HEK293T (cell line): ENCODE measurements at regions not wholly inside any gene's neighbourhood (a gene's known extent, or its start where the extent isn't known, plus 50 kb on each side); places are given as distances from the start of the nearest gene placed in this dataset.

ENCODE experiments used
- CTCF ChIA-PET: fragments of 350-600 bp; formaldehyde crosslinking; extraction: SDS; loops from one replicate; lab custom pipeline; 2021; ENCODE audit warnings: antibody characterized with exemption, inconsistent platforms; lab: Yijun Ruan, JAX
- POLR2A ChIA-PET: fragments of 350-600 bp; formaldehyde crosslinking; extraction: SDS; loops from one replicate; lab custom pipeline; 2020; ENCODE audit warnings: antibody characterized with exemption, inconsistent platforms; lab: Yijun Ruan, JAX
- DNase-seq: peaks from one replicate; pipeline ENCODE4 v3.0.0; 2012; ENCODE audit warnings: mixed read lengths; ENCODE audit errors: extremely low spot score
- ARNT ChIP-seq: fragments of 450-650 bp; IDR thresholded peaks from 2 replicates; pipeline ENCODE4 v1.6.1; 2017; ENCODE audit warnings: mild to moderate bottlenecking
- BHLHE40 ChIP-seq: fragments of 450-650 bp; IDR thresholded peaks from 2 replicates; pipeline ENCODE4 v1.6.1; 2016; ENCODE audit warnings: mild to moderate bottlenecking, moderate library complexity, borderline replicate concordance
- CTBP1 ChIP-seq: fragments of 450-650 bp; IDR thresholded peaks from 2 replicates; pipeline ENCODE4 v1.6.1; 2016; ENCODE audit warnings: borderline replicate concordance
- ELF4 ChIP-seq: fragments of 450-650 bp; IDR thresholded peaks from 2 replicates; pipeline ENCODE4 v1.6.1; 2017; ENCODE audit warnings: antibody characterized with exemption
- FOXA1 ChIP-seq: fragments of 450-650 bp; IDR thresholded peaks from 2 replicates; pipeline ENCODE4 v1.6.1; 2016; ENCODE audit warnings: mild to moderate bottlenecking
- FOXK2 ChIP-seq: fragments of 450-650 bp; IDR thresholded peaks from 2 replicates; pipeline ENCODE4 v1.6.1; 2016; ENCODE audit warnings: mild to moderate bottlenecking
- FOXM1 ChIP-seq: fragments of 450-650 bp; IDR thresholded peaks from 2 replicates; pipeline ENCODE4 v1.6.1; 2017; ENCODE audit warnings: mild to moderate bottlenecking, borderline replicate concordance
- HDGF ChIP-seq: fragments of 450-650 bp; IDR thresholded peaks from 2 replicates; pipeline ENCODE4 v1.6.1; 2017; ENCODE audit warnings: antibody characterized with exemption, borderline replicate concordance
- L3MBTL2 ChIP-seq: fragments of 450-650 bp; conservative IDR thresholded peaks from 2 replicates; pipeline ENCODE4 v1.6.1; 2016; ENCODE audit warnings: mild to moderate bottlenecking
- LEF1 ChIP-seq: fragments of 450-650 bp; IDR thresholded peaks from 2 replicates; pipeline ENCODE4 v1.6.1; 2017; ENCODE audit warnings: mild to moderate bottlenecking, borderline replicate concordance
- NFRKB ChIP-seq: fragments of 450-650 bp; IDR thresholded peaks from 2 replicates; pipeline ENCODE4 v1.6.1; 2016; ENCODE audit warnings: mild to moderate bottlenecking, moderate library complexity
- PKNOX1 ChIP-seq: fragments of 450-650 bp; IDR thresholded peaks from 2 replicates; pipeline ENCODE4 v1.6.1; 2016
- SP1 ChIP-seq: fragments of 450-650 bp; IDR thresholded peaks from 2 replicates; pipeline ENCODE4 v1.6.1; 2017
- SUZ12 ChIP-seq: fragments of 450-650 bp; IDR thresholded peaks from 2 replicates; pipeline ENCODE4 v1.6.1; 2016; ENCODE audit warnings: mild to moderate bottlenecking
- TARDBP ChIP-seq: fragments of 450-650 bp; IDR thresholded peaks from 2 replicates; pipeline ENCODE4 v1.6.1; 2016
- ZNF384 ChIP-seq: fragments of 450-650 bp; IDR thresholded peaks from 2 replicates; pipeline ENCODE4 v1.6.1; 2016

GRCh38 chr13:106888148-106888547 lies 320.2 kb upstream of the ARGLU1 start:
- POLR2A ChIA-PET = no interaction called here
- TF ChIP-seq HDGF = no peak
- TF ChIP-seq BHLHE40 = no peak
- no peak for TF ChIP-seq FOXM1
- no peak for TF ChIP-seq L3MBTL2
- TF ChIP-seq TARDBP = no peak
- no peak for TF ChIP-seq ARNT
- TF ChIP-seq FOXK2 = no peak
- no peak for TF ChIP-seq NFRKB
- no peak for TF ChIP-seq FOXA1
- TF ChIP-seq LEF1 = no peak
- no peak for TF ChIP-seq PKNOX1
- TF ChIP-seq ZNF384 = no peak
- TF ChIP-seq CTBP1 = no peak
- no peak for TF ChIP-seq SUZ12
- TF ChIP-seq ELF4 = no peak
- no peak for TF ChIP-seq SP1
- CTCF ChIA-PET = no interaction called here
- DNase-seq = no peak

- TF ChIP-seq L3MBTL2 (no peak), ARNT (no peak), ZNF384 (no peak), ELF4 (no peak), TARDBP (no peak), FOXA1 (no peak), NFRKB (no peak), LEF1 (no peak), HDGF (no peak), SUZ12 (no peak), PKNOX1 (no peak), FOXK2 (no peak), SP1 (no peak), BHLHE40 (no peak)
- ChIA-PET POLR2A (no interaction called here), CTCF (no interaction called here)
- DNase-seq = no peak
Measured at GRCh38 chr13:106887686-106888085, 319.7 kb upstream of the ARGLU1 start.

DNA sequence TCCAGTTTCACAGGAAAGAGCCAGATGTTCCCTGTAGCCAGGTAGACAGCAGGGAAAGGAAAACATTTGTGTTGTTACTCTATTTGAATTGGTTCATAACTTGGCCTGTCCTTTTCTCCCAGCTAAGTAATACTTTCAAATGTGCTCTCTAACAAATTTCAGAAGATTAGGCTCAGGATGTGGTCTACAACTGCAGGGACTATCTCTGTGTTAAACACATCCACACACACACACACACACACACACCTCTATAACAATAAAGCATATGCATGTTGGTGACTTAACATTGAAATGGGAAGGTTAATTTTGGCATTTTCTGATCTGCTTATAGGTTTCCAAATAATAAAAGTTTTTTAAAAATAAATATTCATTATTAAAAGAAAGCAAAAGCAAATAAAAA lies 316.0 kb upstream of the ARGLU1 start:
- ChIA-PET POLR2A (no interaction called here), CTCF (no interaction called here)

DNA sequence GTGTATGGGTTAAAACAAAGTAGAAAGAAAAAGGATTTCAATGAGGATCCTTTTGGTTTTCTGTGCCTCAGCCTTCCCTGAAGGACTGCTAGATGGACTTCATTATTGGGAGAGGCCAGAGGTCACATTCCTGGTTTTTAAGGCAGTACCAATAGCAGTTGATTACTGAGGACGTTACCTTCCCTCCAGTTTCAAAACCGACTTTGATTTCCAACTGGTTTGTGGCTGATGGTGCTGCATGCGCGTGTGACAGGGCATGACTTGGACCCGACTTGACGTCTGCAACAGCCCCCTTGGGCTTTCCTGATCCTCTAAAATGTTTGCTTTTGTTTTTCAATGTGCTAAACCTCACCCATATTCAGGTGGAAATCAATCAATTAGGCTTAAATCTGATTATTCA lies 314.3 kb upstream of the ARGLU1 start:
- CTCF ChIA-PET = no interaction called here
- TF ChIP-seq ZNF384 = no peak
- TF ChIP-seq PKNOX1 = no peak
- no peak for TF ChIP-seq BHLHE40
- TF ChIP-seq LEF1 = no peak
- TF ChIP-seq ARNT = no peak
- no peak for TF ChIP-seq FOXA1
- no peak for TF ChIP-seq NFRKB
- TF ChIP-seq CTBP1 = no peak
- POLR2A ChIA-PET = no interaction called here
- no peak for DNase-seq

More for the DNA sequence above, 316.0 kb upstream of the ARGLU1 start:
- DNase-seq = no peak
- TF ChIP-seq SUZ12 (no peak), TARDBP (no peak), FOXK2 (no peak), CTBP1 (no peak), NFRKB (no peak), PKNOX1 (no peak), ZNF384 (no peak), LEF1 (no peak), SP1 (no peak), ELF4 (no peak), ARNT (no peak), HDGF (no peak), L3MBTL2 (no peak), FOXA1 (no peak), BHLHE40 (no peak)

DNA sequence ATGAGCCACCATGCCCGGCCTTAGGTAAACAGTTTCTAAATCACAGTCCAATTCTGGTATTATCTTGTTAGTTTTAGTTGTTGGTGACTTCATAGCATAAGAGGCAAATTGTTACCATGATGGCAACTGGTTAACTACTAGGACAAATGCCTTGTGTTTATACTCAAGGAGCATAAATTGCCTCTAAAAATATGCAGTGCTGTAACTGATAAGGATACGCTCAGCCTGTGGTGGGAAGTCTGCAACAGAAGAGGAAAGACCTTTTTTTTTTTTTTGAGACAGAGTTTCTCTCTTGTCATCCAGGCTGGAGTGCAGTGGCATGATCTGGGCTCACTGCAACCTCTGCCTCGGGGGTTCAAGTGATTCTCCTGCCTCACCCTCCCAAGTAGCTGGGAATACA lies 311.9 kb upstream of the ARGLU1 start:
- ChIA-PET CTCF (no interaction called here), POLR2A (no interaction called here)

More for the DNA sequence above, 311.9 kb upstream of the ARGLU1 start:
- DNase-seq = no peak
- TF ChIP-seq ARNT (no peak), FOXM1 (no peak), CTBP1 (no peak), L3MBTL2 (no peak), ZNF384 (no peak), TARDBP (no peak), FOXK2 (no peak), PKNOX1 (no peak), BHLHE40 (no peak), HDGF (no peak), FOXA1 (no peak), SUZ12 (no peak), NFRKB (no peak), ELF4 (no peak), SP1 (no peak), LEF1 (no peak)
